ENCODE measurements at regions not wholly inside any gene's neighbourhood (a gene's known extent, or its start where the extent isn't known, plus 50 kb on each side); places are given as distances from the start of the nearest gene placed in this dataset.

GRCh38 chr9:91078369-91078695, 276.7 kb downstream of the SYK start:
- TF ChIP-seq POLR2AphosphoS5 (IDR thresholded peaks at IDR 0.05; ENCODE audit: low read depth, low read length): no peak
- TF ChIP-seq TAF1 (IDR thresholded peaks at IDR 0.05; ENCODE audit: borderline replicate concordance, low read depth, low read length): no peak
- no peak for TF ChIP-seq POLR2A (IDR thresholded peaks at IDR 0.05; ENCODE audit: low read depth, low read length)
